ENCODE measurements at regions not wholly inside any gene's neighbourhood (a gene's known extent, or its start where the extent isn't known, plus 50 kb on each side); places are given as distances from the start of the nearest gene placed in this dataset.

GRCh38 chr15:96540283-96540682 lies 209.8 kb downstream of the NR2F2 start:
- no peak for TF ChIP-seq TCF7 (CRISPR knock-in tag; IDR thresholded peaks at IDR 0.05; ENCODE audit: low read depth)
- TF ChIP-seq, protein P1, sequence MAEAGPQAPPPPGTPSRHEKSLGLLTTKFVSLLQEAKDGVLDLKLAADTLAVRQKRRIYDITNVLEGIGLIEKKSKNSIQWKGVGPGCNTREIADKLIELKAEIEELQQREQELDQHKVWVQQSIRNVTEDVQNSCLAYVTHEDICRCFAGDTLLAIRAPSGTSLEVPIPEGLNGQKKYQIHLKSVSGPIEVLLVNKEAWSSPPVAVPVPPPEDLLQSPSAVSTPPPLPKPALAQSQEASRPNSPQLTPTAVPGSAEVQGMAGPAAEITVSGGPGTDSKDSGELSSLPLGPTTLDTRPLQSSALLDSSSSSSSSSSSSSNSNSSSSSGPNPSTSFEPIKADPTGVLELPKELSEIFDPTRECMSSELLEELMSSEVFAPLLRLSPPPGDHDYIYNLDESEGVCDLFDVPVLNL (CRISPR knock-in tag; IDR thresholded peaks at IDR 0.05; ENCODE audit: borderline replicate concordance, low read depth) = no peak
- TF ChIP-seq CTCF (IDR thresholded peaks at IDR 0.05) = no peak
- TF ChIP-seq ZNF423 (CRISPR knock-in tag; IDR thresholded peaks at IDR 0.05) = no peak
- TF ChIP-seq KAT7 (CRISPR knock-in tag; IDR thresholded peaks at IDR 0.05; ENCODE audit: borderline replicate concordance) = no peak
- TF ChIP-seq ELF4 (CRISPR knock-in tag; IDR thresholded peaks at IDR 0.05; ENCODE audit: low read depth) = no peak
- TF ChIP-seq TP53 (CRISPR knock-in tag; IDR thresholded peaks at IDR 0.05) = no peak
- TF ChIP-seq ZNF138 (CRISPR knock-in tag; conservative IDR thresholded peaks at IDR 0.05) = no peak
- no peak for TF ChIP-seq FOXJ3 (CRISPR knock-in tag; IDR thresholded peaks at IDR 0.05; ENCODE audit: borderline replicate concordance)
- TF ChIP-seq, protein P2, sequence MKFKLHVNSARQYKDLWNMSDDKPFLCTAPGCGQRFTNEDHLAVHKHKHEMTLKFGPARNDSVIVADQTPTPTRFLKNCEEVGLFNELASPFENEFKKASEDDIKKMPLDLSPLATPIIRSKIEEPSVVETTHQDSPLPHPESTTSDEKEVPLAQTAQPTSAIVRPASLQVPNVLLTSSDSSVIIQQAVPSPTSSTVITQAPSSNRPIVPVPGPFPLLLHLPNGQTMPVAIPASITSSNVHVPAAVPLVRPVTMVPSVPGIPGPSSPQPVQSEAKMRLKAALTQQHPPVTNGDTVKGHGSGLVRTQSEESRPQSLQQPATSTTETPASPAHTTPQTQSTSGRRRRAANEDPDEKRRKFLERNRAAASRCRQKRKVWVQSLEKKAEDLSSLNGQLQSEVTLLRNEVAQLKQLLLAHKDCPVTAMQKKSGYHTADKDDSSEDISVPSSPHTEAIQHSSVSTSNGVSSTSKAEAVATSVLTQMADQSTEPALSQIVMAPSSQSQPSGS (CRISPR knock-in tag; IDR thresholded peaks at IDR 0.05; ENCODE audit: borderline replicate concordance, low read depth) = no peak
- TF ChIP-seq ZBTB21 (CRISPR knock-in tag; IDR thresholded peaks at IDR 0.05; ENCODE audit: borderline replicate concordance) = no peak
- TF ChIP-seq, protein P3, sequence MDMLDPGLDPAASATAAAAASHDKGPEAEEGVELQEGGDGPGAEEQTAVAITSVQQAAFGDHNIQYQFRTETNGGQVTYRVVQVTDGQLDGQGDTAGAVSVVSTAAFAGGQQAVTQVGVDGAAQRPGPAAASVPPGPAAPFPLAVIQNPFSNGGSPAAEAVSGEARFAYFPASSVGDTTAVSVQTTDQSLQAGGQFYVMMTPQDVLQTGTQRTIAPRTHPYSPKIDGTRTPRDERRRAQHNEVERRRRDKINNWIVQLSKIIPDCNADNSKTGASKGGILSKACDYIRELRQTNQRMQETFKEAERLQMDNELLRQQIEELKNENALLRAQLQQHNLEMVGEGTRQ (CRISPR knock-in tag; IDR thresholded peaks at IDR 0.05) = no peak

Measured in WTC11 (cell line).